HG03571 (cell line): ENCODE measurements at regions not wholly inside any gene's neighbourhood (a gene's known extent, or its start where the extent isn't known, plus 50 kb on each side); places are given as distances from the start of the nearest gene placed in this dataset.

Experiments used
- ATAC-seq: cut with Tn5 transposase; IDR thresholded peaks from one replicate; pipeline ENCODE4 v1.9.1; 2021; ENCODE audit not compliant: unreplicated experiment

GRCh38 chr4:108529102-108529501 lies 91.3 kb upstream of the RPL34 start:
- no peak for ATAC-seq

- peak; percentile 82 for ATAC-seq
Measured at GRCh38 chr4:108527723-108528122, 92.7 kb upstream of the RPL34 start.

- no peak for ATAC-seq
Measured at GRCh38 chr4:108520807-108521206, 99.6 kb upstream of the RPL34 start.

DNA sequence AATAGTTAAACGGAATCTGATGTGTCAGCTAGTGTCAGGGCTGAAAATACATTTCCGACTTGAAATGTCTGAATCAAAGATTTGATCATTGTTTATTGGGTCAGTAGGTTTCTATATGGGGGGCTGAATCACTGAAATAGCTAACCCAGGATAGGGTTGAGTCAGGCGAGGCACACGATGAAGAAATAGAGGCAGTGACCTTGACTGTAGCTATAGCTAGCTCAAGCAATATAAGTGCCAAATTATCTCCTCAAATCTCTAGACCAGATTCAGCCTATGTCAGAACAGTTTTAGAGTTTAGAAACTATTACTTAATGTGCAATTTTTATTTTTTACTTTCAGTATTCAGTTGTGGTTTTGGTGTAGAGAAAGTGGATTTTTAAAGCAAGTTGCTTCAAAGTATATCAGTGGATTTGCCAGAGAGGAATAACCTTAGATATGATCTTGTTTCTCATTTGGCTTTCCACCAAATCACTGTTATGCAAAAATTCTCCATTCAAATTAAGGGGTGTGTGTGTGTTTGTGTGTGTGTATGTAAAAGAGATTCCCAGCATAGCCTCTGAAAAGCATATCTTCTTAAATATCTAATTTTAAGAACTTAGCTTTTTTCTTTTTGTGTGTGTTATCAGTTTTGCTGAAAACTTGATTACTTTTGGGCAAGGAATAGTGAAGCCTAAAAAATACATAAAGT lies 100.3 kb upstream of the RPL34 start:
- ATAC-seq, result no peak

- ATAC-seq, result no peak
Measured at GRCh38 chr4:108519208-108519833, 101.1 kb upstream of the RPL34 start.

GRCh38 chr4:108512615-108513505 lies 107.5 kb upstream of the RPL34 start:
- no peak for ATAC-seq

- ATAC-seq, result no peak
Measured at GRCh38 chr4:108511618-108512017, 108.8 kb upstream of the RPL34 start.

DNA sequence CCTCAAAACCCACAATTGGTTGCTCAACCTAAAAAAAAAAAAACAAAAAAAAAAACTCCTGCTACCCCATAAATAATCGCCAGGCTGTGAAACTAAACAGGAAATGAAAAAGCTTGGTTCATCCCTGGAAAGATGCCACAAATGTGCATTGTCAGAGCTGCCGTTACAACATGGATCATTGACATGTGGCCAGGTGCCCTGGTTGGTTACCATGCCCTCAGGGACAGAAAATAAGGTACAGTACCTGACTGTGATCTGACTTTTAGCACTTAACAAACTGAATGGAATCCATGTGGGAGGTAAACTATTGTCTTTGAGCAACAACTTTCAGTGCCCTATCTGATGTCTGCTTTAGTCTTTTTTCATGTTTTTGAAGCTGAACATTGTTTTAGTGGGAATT lies 118.0 kb upstream of the RPL34 start:
- ATAC-seq, result no peak

GRCh38 chr4:108498925-108499324 lies 121.5 kb upstream of the RPL34 start:
- ATAC-seq, result no peak

- ATAC-seq, result no peak
Measured at GRCh38 chr4:108493596-108493931, 126.8 kb upstream of the RPL34 start.

GRCh38 chr4:108492816-108493595 lies 127.4 kb upstream of the RPL34 start:
- no peak for ATAC-seq

- no peak for ATAC-seq
Measured at GRCh38 chr4:108488865-108489264, 131.5 kb upstream of the RPL34 start.

DNA sequence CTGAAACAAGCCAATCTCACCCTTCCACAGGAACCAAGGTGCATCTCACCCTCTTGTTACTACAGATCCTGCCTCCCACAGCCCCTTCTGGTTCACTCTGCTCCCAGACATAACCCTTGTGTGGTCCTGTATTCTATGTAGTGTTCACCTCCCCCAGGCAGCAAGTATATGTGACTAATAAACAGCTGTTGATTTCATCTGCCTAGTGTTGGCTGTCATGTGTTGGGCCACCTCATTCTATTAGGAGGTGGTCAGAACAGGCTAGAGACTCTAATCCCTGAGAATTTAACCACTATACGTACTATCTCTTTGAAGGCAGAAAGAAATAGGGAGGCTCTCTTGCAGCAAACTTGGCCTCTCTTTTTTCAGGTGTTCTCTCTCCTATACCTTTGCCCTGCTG lies 134.3 kb upstream of the RPL34 start:
- ATAC-seq, result no peak

DNA sequence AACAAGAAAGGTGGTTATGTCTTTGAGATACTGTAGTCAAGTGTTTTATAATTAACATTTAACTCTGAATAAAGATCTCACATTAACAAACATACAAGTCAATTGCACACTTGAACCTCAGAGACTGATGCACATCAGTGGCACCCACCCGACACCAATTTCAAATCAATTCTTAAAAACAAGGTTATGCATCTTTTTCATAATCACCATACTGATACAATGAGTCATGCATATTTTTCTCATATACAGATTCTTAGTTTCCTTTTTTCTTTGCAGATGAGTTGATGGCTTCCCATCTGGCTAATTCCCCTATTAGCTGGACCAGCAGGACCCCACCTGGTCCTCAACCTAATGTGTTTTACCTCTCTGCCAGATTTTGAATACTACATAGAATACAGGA lies 136.2 kb upstream of the RPL34 start:
- no peak for ATAC-seq

DNA sequence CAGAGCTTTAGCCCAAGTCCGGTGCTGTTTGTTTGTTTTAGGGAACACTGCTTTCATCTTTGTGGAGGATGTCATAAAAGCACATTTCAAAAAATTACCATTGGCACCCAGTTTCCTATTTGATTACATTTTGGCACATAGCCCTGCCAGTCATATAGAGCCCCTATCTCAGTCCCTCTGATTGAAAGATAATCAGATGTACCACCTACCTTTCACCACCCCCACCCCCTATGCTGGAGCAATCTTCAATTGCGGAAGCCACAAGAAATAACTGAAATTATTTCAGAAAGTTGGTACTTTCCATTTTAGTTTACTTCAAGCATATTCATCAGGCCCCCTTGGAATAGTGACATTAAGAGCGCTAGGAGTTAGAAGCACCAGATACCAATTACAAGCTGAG lies 136.7 kb upstream of the RPL34 start:
- no peak for ATAC-seq

GRCh38 chr4:108483079-108483478 lies 137.3 kb upstream of the RPL34 start:
- no peak for ATAC-seq

- ATAC-seq, result no peak
Measured at GRCh38 chr4:108480881-108481280, 139.5 kb upstream of the RPL34 start.

DNA sequence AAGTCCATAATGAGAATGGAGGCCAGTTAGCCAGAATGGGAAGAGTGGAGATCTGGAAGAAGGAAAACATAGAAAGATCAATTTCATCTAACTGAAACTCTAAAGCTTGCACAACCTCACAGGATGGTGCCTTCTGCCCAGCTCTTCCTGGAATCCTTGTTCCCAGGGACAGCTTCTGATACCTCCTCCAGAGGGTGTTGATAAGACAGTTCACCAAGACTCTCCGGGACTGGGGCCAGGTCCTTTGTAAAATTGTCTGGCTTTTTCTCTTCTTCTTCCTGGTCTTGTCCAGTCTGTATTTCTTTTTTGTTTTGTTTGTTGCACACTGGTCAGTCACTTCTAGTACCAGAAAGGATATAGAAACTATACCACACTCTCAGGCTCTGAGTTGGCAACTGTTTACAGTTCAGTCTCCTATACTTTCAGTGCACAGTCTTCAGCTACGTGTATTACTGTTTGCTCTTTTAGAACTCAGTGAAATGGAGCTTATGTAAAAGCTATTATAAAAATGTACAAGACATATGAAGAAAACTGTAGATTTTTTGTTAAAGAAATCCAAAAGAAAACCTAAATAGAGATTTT lies 142.8 kb upstream of the RPL34 start:
- ATAC-seq, result no peak

GRCh38 chr4:108473163-108473720 lies 147.1 kb upstream of the RPL34 start:
- no peak for ATAC-seq
